CD4-positive, alpha-beta memory T cell (primary cell): ENCODE measurements at regions not wholly inside any gene's neighbourhood (a gene's known extent, or its start where the extent isn't known, plus 50 kb on each side); places are given as distances from the start of the nearest gene placed in this dataset.

Experiments used
- CTCF ChIA-PET: fragments of 350-600 bp; sonication (Branson Sonifier 250); formaldehyde crosslinking; loops from one replicate; lab custom pipeline; 2021; ENCODE audit warnings: inconsistent platforms; ENCODE audit not compliant: partially characterized antibody; lab: Charles Lee
- POLR2A ChIA-PET: fragments of 350-600 bp; sonication (Branson Sonifier 250); formaldehyde crosslinking; loops from one replicate; lab custom pipeline; 2021; ENCODE audit not compliant: partially characterized antibody; lab: Charles Lee
- DNase-seq, 5 donors: peaks; one replicate each; pipeline versions ENCODE4 v3.0.0 to v3.0.0-alpha.2; 2020 to 2022; ENCODE audit warnings: mixed read lengths in 1 of 5
- H3K27ac ChIP-seq: one replicate; pipeline ENCODE4 v1.7.0; 2013; ENCODE audit warnings: low read depth, low read length
- H3K27me3 ChIP-seq: 2 replicates; pipeline ENCODE4 v1.7.0; 2013; ENCODE audit warnings: mild to moderate bottlenecking, low read length, moderate library complexity; ENCODE audit not compliant: insufficient read depth
- H3K36me3 ChIP-seq: 2 replicates; pipeline ENCODE4 v1.7.0; 2013; ENCODE audit warnings: mild to moderate bottlenecking, low read length, moderate library complexity; ENCODE audit not compliant: insufficient read depth
- H3K4me1 ChIP-seq: 2 replicates; pipeline ENCODE4 v1.7.0; 2013; ENCODE audit warnings: mild to moderate bottlenecking, low read length, moderate library complexity; ENCODE audit not compliant: insufficient read depth
- H3K4me3 ChIP-seq, 2 donors: one replicate each; pipeline ENCODE4 v1.7.0; 2013; ENCODE audit warnings: low read length in 2 of 2, mild to moderate bottlenecking in 1 of 2
- H3K9me3 ChIP-seq, 2 donors: one replicate each; pipeline ENCODE4 v1.7.0; 2013; ENCODE audit warnings: low read length in 2 of 2, control low read depth in 1 of 2; ENCODE audit not compliant: control insufficient read depth in 1 of 2
- H3K27ac Mint-ChIP-seq, 7 donors: one replicate each; pipeline ENCODE4 v1.8.0; 2020 to 2021; ENCODE audit warnings: mixed read lengths in 7 of 7, mild to moderate bottlenecking in 6 of 7, inconsistent platforms in 3 of 7, moderate library complexity in 3 of 7
- H3K27me3 Mint-ChIP-seq, 2 donors: one replicate each; pipeline ENCODE4 v1.8.0; 2020 to 2021; ENCODE audit warnings: mixed read lengths in 2 of 2
- H3K36me3 Mint-ChIP-seq, 2 donors: one replicate each; pipeline ENCODE4 v1.8.0; 2020 to 2021; ENCODE audit warnings: mixed read lengths in 2 of 2, inconsistent platforms in 1 of 2, mild to moderate bottlenecking in 1 of 2
- H3K4me1 Mint-ChIP-seq, 4 donors: one replicate each; pipeline ENCODE4 v1.8.0; 2020 to 2021; ENCODE audit warnings: mixed read lengths in 4 of 4, mild to moderate bottlenecking in 1 of 4
- H3K4me3 Mint-ChIP-seq, 8 donors: one replicate each; pipeline ENCODE4 v1.8.0; 2020 to 2021; ENCODE audit warnings: mixed read lengths in 8 of 8, mild to moderate bottlenecking in 7 of 8, moderate library complexity in 6 of 8, inconsistent platforms in 3 of 8
- H3K9me3 Mint-ChIP-seq, 8 donors: one replicate each; pipeline ENCODE4 v1.8.0; 2020 to 2021; ENCODE audit warnings: mixed read lengths in 8 of 8, mild to moderate bottlenecking in 5 of 8, inconsistent platforms in 3 of 8, moderate library complexity in 1 of 8
- intact Hi-C: fragments of 100-400 bp; cut with micrococcal nuclease; formaldehyde crosslinking; loops from one replicate; pipeline ENCODE4 v1.15.1; 2023

DNA sequence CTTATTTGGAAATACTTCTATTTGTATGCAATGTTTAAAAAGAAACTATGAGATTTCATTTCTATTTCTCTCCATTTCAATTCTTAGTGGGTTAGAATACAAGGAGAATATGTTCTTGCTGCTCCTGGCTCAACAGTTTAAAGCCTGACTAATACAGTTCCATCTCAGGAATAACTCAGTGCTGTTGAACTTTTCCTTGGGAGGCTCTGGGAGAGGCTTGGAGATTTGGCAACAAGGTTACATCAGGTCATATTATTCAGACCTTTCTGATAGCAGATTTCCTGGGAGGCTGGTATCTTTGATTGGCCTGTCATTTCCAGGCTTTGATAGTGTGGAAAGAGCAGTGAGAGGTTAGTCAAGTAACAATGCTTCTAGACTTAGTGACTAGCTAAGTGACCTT, 481.7 kb upstream of the KLF4 start:
- no peak overlapping the region for H3K4me3 ChIP-seq
- H3K27me3 ChIP-seq: no peaks in the 10 kb centered on the region
- Mint-ChIP-seq H3K36me3 (no peaks in the 10 kb centered on the region), H3K27me3 (no peaks in the 10 kb centered on the region), H3K9me3 (peaks cover 0 to 10% (median 3%) of the 10 kb centered on the region in 8 donors), H3K4me1 (no peaks in the 10 kb centered on the region), H3K4me3 (no peak overlapping the region), H3K27ac (no peak overlapping the region)
- H3K36me3 ChIP-seq: no peaks in the 10 kb centered on the region
- no peaks in the 10 kb centered on the region for H3K4me1 ChIP-seq
- intact Hi-C loops: no loop called here
- POLR2A ChIA-PET: no interaction called here
- no peak for DNase-seq
- no peak overlapping the region for H3K27ac ChIP-seq
- H3K9me3 ChIP-seq: no peaks in the 10 kb centered on the region
- CTCF ChIA-PET: interaction anchor here (1.3 kb wide), 1 partner anchor 20 kb away, joined by 3 read pairs; no protein-coding TSS in a partner anchor

DNA sequence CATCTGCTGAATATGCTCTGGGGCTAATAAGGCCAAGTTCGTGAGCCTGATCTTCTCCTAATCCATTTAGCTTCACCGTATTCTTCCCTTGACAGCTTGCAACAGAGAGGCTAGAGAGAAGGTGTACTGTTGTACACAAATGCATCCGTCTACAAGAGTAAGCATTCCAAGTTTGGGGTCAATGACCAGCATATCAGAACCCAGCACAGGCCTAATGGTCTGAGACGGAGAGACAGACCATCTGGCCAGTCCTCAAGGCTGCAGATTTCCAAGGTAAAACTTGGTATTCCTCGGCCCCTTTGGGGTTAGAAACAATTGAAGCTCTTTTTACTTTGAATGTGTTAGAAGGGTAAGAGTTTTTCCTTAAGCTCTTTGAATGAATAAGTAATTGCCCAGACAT, 481.2 kb upstream of the KLF4 start:
- no peak overlapping the region for H3K27ac Mint-ChIP-seq
- H3K9me3 Mint-ChIP-seq: peaks cover 0 to 11% (median 4%) of the 10 kb centered on the region in 8 donors
- Histone ChIP-seq H3K36me3 (no peaks in the 10 kb centered on the region), H3K27me3 (no peaks in the 10 kb centered on the region), H3K27ac (no peak overlapping the region), H3K4me1 (no peaks in the 10 kb centered on the region), H3K9me3 (no peaks in the 10 kb centered on the region), H3K4me3 (no peak overlapping the region)
- ChIA-PET CTCF (interaction anchor here (1.4 kb wide), 1 partner anchor 8 kb away, joined by 3 read pairs; no protein-coding TSS in a partner anchor), POLR2A (no interaction called here)
- no peaks in the 10 kb centered on the region for H3K27me3 Mint-ChIP-seq
- H3K36me3 Mint-ChIP-seq: no peaks in the 10 kb centered on the region
- no peak overlapping the region for H3K4me3 Mint-ChIP-seq
- H3K4me1 Mint-ChIP-seq: no peaks in the 10 kb centered on the region
- no peak for DNase-seq
- intact Hi-C loops: no loop called here

- no peak for DNase-seq
- no peak overlapping the region for H3K4me3 Mint-ChIP-seq
- intact Hi-C loops: no loop called here
- Histone ChIP-seq H3K9me3 (no peaks in the 10 kb centered on the region), H3K36me3 (no peaks in the 10 kb centered on the region), H3K27me3 (no peaks in the 10 kb centered on the region), H3K4me1 (no peaks in the 10 kb centered on the region), H3K27ac (no peak overlapping the region), H3K4me3 (no peak overlapping the region)
- H3K36me3 Mint-ChIP-seq: no peaks in the 10 kb centered on the region
- H3K4me1 Mint-ChIP-seq: no peaks in the 10 kb centered on the region
- no peak overlapping the region for H3K27ac Mint-ChIP-seq
- no peaks in the 10 kb centered on the region for H3K27me3 Mint-ChIP-seq
- ChIA-PET POLR2A (no interaction called here), CTCF (interaction anchor here (1.4 kb wide), 1 partner anchor 9 kb away, joined by 3 read pairs; no protein-coding TSS in a partner anchor)
- peaks cover 0 to 7% (median 4%) of the 10 kb centered on the region in 8 donors for H3K9me3 Mint-ChIP-seq
Measured at GRCh38 chr9:107969727-107970126, 480.2 kb upstream of the KLF4 start.

GRCh38 chr9:107969141-107969540, 479.6 kb upstream of the KLF4 start:
- peaks cover 0 to 4% (median 1%) of the 10 kb centered on the region in 8 donors for H3K9me3 Mint-ChIP-seq

GRCh38 chr9:107963246-107963645, 473.7 kb upstream of the KLF4 start:
- H3K27me3 ChIP-seq: no peaks in the 10 kb centered on the region
- no peaks in the 10 kb centered on the region for H3K27me3 Mint-ChIP-seq
- no peak overlapping the region for H3K4me3 Mint-ChIP-seq
- H3K4me3 ChIP-seq: no peak overlapping the region
- DNase-seq: no peak
- H3K36me3 Mint-ChIP-seq: no peaks in the 10 kb centered on the region
- no peaks in the 10 kb centered on the region for H3K4me1 Mint-ChIP-seq
- peaks cover 0 to 12% (median 3%) of the 10 kb centered on the region in 8 donors for H3K9me3 Mint-ChIP-seq
- no peak overlapping the region for H3K27ac Mint-ChIP-seq
- ChIA-PET POLR2A (no interaction called here), CTCF (no interaction called here)
- no peaks in the 10 kb centered on the region for H3K9me3 ChIP-seq
- H3K36me3 ChIP-seq: no peaks in the 10 kb centered on the region
- no peak overlapping the region for H3K27ac ChIP-seq
- intact Hi-C loops: no loop called here
- H3K4me1 ChIP-seq: no peaks in the 10 kb centered on the region

More at GRCh38 chr9:107969141-107969540, 479.6 kb upstream of the KLF4 start:
- Mint-ChIP-seq H3K4me3 (no peak overlapping the region), H3K27me3 (no peaks in the 10 kb centered on the region), H3K27ac (no peak overlapping the region), H3K4me1 (no peaks in the 10 kb centered on the region), H3K36me3 (no peaks in the 10 kb centered on the region)
- Histone ChIP-seq H3K9me3 (no peaks in the 10 kb centered on the region), H3K4me3 (no peak overlapping the region), H3K36me3 (no peaks in the 10 kb centered on the region), H3K27ac (no peak overlapping the region), H3K4me1 (no peaks in the 10 kb centered on the region), H3K27me3 (no peaks in the 10 kb centered on the region)
- POLR2A ChIA-PET: no interaction called here
- CTCF ChIA-PET: no interaction called here
- intact Hi-C loops: no loop called here
- DNase-seq: no peak

- no peak for DNase-seq
- Mint-ChIP-seq H3K4me3 (no peak overlapping the region), H3K27me3 (no peaks in the 10 kb centered on the region), H3K27ac (no peak overlapping the region), H3K36me3 (no peaks in the 10 kb centered on the region), H3K9me3 (peaks cover 0 to 9% (median 0%) of the 10 kb centered on the region in 8 donors), H3K4me1 (no peaks in the 10 kb centered on the region)
- H3K4me1 ChIP-seq: no peaks in the 10 kb centered on the region
- no peak overlapping the region for H3K4me3 ChIP-seq
- no peak overlapping the region for H3K27ac ChIP-seq
- no peaks in the 10 kb centered on the region for H3K27me3 ChIP-seq
- H3K9me3 ChIP-seq: no peaks in the 10 kb centered on the region
- no peaks in the 10 kb centered on the region for H3K36me3 ChIP-seq
- POLR2A ChIA-PET: no interaction called here
- CTCF ChIA-PET: interaction anchor here (0.6 kb wide), 1 partner anchor 54 kb away, joined by 3 read pairs; no protein-coding TSS in a partner anchor
- intact Hi-C loops: no loop called here
Measured at GRCh38 chr9:107960916-107961315, 471.3 kb upstream of the KLF4 start.

DNA sequence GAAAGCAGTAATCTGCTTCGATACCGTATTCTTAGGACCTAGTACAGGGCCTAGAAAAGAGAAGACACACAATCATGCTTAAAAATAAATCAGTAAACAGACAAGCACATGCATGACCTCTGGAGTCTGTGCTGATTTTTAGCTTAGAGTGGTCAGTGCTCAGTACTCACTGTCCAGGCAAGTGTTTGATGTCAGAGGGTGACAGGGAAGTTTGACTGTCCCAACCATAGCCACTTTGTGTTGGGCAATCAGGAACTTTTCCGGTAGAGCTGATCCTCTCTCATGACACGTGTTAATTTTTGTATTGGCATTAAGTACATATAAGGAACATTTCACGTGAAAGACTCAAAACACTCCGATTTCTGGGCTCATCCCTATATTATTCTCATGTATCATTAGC, 464.7 kb upstream of the KLF4 start:
- Mint-ChIP-seq H3K9me3 (peaks cover 0 to 23% (median 5%) of the 10 kb centered on the region in 8 donors), H3K4me3 (peak overlapping the region in 1 of 8 donors; percentile 23), H3K4me1 (no peaks in the 10 kb centered on the region), H3K27me3 (no peaks in the 10 kb centered on the region), H3K27ac (no peak overlapping the region), H3K36me3 (no peaks in the 10 kb centered on the region)
- Histone ChIP-seq H3K27me3 (no peaks in the 10 kb centered on the region), H3K27ac (no peak overlapping the region), H3K4me3 (no peak overlapping the region), H3K4me1 (no peaks in the 10 kb centered on the region), H3K36me3 (no peaks in the 10 kb centered on the region), H3K9me3 (no peaks in the 10 kb centered on the region)
- intact Hi-C loops: no loop called here
- CTCF ChIA-PET: no interaction called here
- POLR2A ChIA-PET: no interaction called here
- no peak for DNase-seq
